GM12872 (cell line): ENCODE measurements at regions not wholly inside any gene's neighbourhood (a gene's known extent, or its start where the extent isn't known, plus 50 kb on each side); places are given as distances from the start of the nearest gene placed in this dataset.

Source experiments
- TF ChIP-seq, protein P1 (sequence below): IDR thresholded peaks from 3 replicates; pipeline ENCODE4 v1.5.1; 2011; ENCODE audit warnings: low read depth, mild to moderate bottlenecking, low read length, moderate library complexity; ENCODE audit not compliant: insufficient read depth

DNA sequence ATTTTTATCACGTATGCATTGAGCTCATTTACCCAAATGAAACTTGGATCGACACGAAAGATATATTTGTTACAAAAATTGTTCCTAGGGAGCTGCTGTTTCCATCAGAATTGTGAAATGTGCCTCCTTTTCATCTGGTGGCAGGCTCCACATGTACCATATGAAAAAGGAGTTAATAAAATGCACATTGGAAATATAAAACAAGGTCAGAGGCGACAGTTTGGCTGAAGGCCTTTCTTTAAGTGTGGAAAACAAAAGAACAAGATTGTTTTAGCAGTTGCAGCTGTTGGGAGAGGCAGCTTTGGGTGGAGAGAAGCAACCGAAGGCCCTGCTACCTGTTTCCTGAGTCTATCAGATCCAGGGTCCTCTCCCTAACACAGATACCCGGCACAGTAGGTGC is 334.5 kb upstream of the NT5E start:
- TF ChIP-seq, protein P1, sequence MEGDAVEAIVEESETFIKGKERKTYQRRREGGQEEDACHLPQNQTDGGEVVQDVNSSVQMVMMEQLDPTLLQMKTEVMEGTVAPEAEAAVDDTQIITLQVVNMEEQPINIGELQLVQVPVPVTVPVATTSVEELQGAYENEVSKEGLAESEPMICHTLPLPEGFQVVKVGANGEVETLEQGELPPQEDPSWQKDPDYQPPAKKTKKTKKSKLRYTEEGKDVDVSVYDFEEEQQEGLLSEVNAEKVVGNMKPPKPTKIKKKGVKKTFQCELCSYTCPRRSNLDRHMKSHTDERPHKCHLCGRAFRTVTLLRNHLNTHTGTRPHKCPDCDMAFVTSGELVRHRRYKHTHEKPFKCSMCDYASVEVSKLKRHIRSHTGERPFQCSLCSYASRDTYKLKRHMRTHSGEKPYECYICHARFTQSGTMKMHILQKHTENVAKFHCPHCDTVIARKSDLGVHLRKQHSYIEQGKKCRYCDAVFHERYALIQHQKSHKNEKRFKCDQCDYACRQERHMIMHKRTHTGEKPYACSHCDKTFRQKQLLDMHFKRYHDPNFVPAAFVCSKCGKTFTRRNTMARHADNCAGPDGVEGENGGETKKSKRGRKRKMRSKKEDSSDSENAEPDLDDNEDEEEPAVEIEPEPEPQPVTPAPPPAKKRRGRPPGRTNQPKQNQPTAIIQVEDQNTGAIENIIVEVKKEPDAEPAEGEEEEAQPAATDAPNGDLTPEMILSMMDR: no peak

DNA sequence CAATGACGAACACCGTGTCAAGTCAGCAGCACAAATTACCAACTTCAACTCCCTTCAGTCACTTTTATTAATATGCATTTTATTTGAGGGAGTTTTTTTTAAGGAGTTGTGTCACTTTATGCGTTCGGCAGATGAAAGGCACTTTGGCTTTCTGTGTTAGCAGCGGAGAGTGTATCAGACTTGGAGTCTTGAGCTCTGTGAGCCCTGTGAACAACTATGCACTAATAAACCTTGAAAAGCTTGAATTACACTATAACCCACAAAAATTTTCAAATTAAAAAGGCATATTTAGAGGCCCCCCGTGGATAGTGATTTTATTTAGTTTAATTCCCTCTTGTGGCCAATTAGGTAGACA is 335.3 kb upstream of the NT5E start:
- TF ChIP-seq, protein P1: no peak

DNA sequence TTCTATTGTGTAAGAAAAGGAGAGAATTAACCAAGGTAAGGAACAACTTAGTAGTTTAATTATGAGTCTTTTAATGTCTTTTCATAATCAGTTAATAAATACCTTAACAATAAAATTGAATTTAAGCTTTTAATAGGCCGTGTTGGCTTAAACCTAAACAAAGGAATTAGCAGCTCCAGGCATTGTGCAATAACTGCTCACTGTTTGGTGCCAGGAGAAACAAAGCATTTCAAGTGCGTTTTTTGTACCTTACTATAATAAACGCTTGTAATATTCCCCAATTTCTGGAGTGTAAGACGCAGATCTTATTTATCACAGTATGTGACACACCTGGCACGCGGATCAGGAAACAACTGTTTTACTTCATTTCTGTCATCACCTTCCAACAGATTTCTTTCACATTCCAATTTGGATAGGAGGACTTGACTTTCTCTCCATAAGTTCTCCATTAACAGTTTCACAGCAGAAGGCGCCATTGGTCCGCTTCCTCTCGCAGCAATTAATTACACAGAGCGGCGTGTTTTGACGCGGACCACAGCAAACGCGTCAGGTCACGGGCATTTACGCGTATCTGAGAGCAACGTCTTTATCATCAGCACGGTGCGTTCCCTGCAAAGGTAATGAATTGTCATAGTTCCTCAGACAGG is 335.8 kb upstream of the NT5E start:
- TF ChIP-seq, protein P1: no peak

DNA sequence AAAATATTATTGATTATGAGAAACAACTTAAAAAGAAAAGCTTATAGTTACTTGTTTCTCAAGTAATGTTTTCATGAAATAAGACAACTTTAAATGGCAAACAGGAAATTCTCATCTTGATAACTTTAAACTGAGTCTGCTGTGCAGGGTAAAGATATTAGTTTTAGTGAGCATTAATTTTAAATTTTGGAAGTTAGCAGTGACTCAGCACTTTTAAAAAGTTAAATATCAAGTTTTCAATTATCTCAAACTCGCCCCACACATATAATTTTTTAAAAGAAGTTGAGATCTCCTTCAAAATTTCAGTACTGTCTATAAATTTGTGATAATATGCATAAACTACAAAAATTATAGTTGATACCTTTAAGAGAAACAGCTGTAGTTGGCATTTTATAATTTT is 337.3 kb upstream of the NT5E start:
- TF ChIP-seq, protein P1: no peak

DNA sequence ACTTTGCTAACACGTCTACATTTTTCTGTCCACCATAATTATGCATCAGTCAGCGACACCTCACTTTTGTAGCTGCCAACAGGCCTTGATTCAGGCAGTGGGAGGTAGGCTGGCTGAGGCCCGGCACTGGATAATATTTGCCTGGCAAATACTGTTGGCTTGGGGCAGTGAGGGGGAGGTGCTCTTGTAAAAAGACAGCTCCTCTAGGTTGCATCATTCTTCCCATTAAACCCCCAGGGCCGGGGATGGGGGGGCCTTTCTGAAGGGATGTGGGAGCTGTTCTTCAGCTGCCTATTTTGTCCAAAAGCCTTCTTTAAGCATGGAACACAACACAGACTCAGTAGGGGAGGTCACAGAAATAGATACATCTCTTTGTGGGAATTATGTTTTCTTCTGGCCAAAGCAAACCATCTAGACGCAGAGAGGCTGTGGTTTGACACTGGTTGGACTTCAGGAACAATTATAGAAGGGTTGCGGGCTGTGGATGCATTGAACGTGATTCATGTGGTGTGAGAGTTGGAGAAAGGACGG is 338.3 kb upstream of the NT5E start:
- TF ChIP-seq, protein P1: no peak

DNA sequence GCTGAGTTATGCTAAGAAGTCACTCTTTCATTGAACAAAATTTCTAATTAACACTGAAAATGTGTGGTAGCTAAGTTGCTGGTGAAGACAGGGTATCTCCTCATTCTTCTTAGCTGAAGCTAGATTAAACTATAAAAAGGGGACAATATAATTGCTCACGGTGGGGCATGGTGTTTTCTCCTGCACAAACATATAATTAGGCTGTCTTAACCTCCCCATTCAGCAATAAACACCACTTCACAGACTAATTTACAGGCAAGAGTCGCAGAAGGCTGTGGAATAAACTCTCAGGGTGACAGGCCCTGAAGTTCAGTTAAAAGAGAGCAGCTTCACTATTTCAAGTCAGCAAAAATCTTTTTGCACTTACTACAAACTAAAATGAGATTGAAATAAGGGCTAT is 338.9 kb upstream of the NT5E start:
- TF ChIP-seq, protein P1: no peak

DNA sequence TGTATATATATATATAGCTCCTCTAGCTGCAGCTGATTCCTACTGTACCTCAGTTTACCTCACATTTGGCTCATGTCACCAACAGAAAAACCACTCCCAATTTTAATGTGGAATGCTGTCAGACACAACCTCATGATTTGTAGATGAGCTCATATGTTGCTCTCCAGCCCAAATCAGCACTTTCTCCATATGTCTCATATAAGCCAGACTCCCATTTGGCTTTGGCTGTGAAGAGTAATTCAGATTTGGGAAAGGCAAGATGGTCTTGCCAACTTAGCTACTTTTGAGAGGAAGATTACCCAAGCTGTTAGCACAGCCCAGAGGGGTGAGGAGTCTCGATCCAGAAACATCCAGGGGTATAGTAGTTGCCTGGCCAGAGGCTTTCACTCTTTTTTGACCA is 342.2 kb upstream of the NT5E start:
- TF ChIP-seq, protein P1: no peak
